Dedifferentiated amniotic fluid mesenchymal stem cell (primary cell): ENCODE measurements at regions not wholly inside any gene's neighbourhood (a gene's known extent, or its start where the extent isn't known, plus 50 kb on each side); places are given as distances from the start of the nearest gene placed in this dataset.

ENCODE experiments used
- DNase-seq: peaks from one replicate; pipeline ENCODE4 v3.0.0-alpha.2; 2016; ENCODE audit errors: extremely low spot score

- DNase-seq = no peak
Observed at GRCh38 chr9:134227451-134228411, 63.4 kb upstream of the RNU6ATAC start.

GRCh38 chr9:134228649-134229048 is 64.3 kb upstream of the RNU6ATAC start:
- no peak for DNase-seq

GRCh38 chr9:134229466-134230091 is 65.2 kb upstream of the RNU6ATAC start:
- no peak for DNase-seq

GRCh38 chr9:134230092-134230941 is 66.0 kb upstream of the RNU6ATAC start:
- DNase-seq = no peak

- DNase-seq = no peak
Observed at GRCh38 chr9:134230942-134231325, 66.6 kb upstream of the RNU6ATAC start.

- DNase-seq = no peak
Observed at GRCh38 chr9:134231330-134231745, 67.0 kb upstream of the RNU6ATAC start.

- DNase-seq = no peak
Observed at GRCh38 chr9:134231767-134232166, 67.4 kb upstream of the RNU6ATAC start.

GRCh38 chr9:134233022-134233421 is 68.7 kb upstream of the RNU6ATAC start:
- DNase-seq = no peak

- no peak for DNase-seq
Observed at GRCh38 chr9:134234001-134234660, 69.8 kb upstream of the RNU6ATAC start.

- no peak for DNase-seq
Observed at GRCh38 chr9:134234687-134235359, 70.5 kb upstream of the RNU6ATAC start.

- no peak for DNase-seq
Observed at GRCh38 chr9:134235366-134235765, 71.0 kb upstream of the RNU6ATAC start.

- no peak for DNase-seq
Observed at GRCh38 chr9:134236001-134236421, 71.6 kb upstream of the RNU6ATAC start.

- no peak for DNase-seq
Observed at GRCh38 chr9:134236935-134237629, 72.7 kb upstream of the RNU6ATAC start.

- no peak for DNase-seq
Observed at GRCh38 chr9:134237630-134238265, 73.4 kb upstream of the RNU6ATAC start.

GRCh38 chr9:134239130-134239903 is 75.0 kb upstream of the RNU6ATAC start:
- DNase-seq = no peak

- no peak for DNase-seq
Observed at GRCh38 chr9:134239939-134240338, 75.6 kb upstream of the RNU6ATAC start.

GRCh38 chr9:134240361-134240760 is 76.0 kb upstream of the RNU6ATAC start:
- no peak for DNase-seq

- no peak for DNase-seq
Observed at GRCh38 chr9:134242706-134243105, 78.3 kb upstream of the RNU6ATAC start.
